ENCODE measurements at regions not wholly inside any gene's neighbourhood (a gene's known extent, or its start where the extent isn't known, plus 50 kb on each side); places are given as distances from the start of the nearest gene placed in this dataset.
"Not testable (repeated sequence)": the region's sequence is repeated elsewhere in the genome, so short reads cannot be mapped to it uniquely, and the experiment has no call there.

- WGBS, 2 experiments (ENCODE audit: insufficient coverage in 1 of 2, insufficient read length in 1 of 2): 92% methylated on average over 15 to 16 of the region's 17 CpGs
- Histone ChIP-seq H3K27me3 (ENCODE audit: control insufficient read depth, insufficient read depth, low read length, poor library complexity, severe bottlenecking) (no peaks in the 10 kb centered on the region), H3K9ac (ENCODE audit: extremely low read depth, low read length, poor library complexity, severe bottlenecking) (no peak overlapping the region), H3K4me3 (ENCODE audit: low read length) (no peak overlapping the region), H3K9me3 (ENCODE audit: control insufficient read depth, low read length) (no peaks in the 10 kb centered on the region), H3K4me1 (ENCODE audit: control insufficient read depth, insufficient read depth, low read length) (no peaks in the 10 kb centered on the region), H3K36me3 (ENCODE audit: control insufficient read depth, insufficient read depth, low read length) (no peaks in the 10 kb centered on the region), H3K27ac (ENCODE audit: low read depth, low read length) (no peak overlapping the region)
- no peaks in the 10 kb centered on the region for H3K36me3 Mint-ChIP-seq (ENCODE audit: low read depth)
- DNase-seq: no peak
- no peak for TF ChIP-seq CTCF (conservative IDR thresholded peaks at IDR 0.05)
- no peaks in the 10 kb centered on the region for H3K9me3 Mint-ChIP-seq
- H3K27ac Mint-ChIP-seq: no peak overlapping the region
- H3K4me3 Mint-ChIP-seq: no peak overlapping the region
- H3K27me3 Mint-ChIP-seq (ENCODE audit: insufficient read depth): peaks cover 3% of the 10 kb centered on the region
- peaks cover 4% of the 10 kb centered on the region for H3K4me1 Mint-ChIP-seq
Measured at GRCh38 chr16:88170528-88170991, 212.2 kb upstream of the ZNF469 start.

- not testable (repeated sequence) for H3K9me3 Mint-ChIP-seq; H3K36me3 Mint-ChIP-seq (ENCODE audit: low read depth); H3K4me3 Mint-ChIP-seq; H3K27ac ChIP-seq (ENCODE audit: low read depth, low read length); H3K27me3 ChIP-seq (ENCODE audit: control insufficient read depth, insufficient read depth, low read length, poor library complexity, severe bottlenecking); H3K27ac Mint-ChIP-seq; H3K4me1 ChIP-seq (ENCODE audit: control insufficient read depth, insufficient read depth, low read length); H3K36me3 ChIP-seq (ENCODE audit: control insufficient read depth, insufficient read depth, low read length); H3K4me3 ChIP-seq (ENCODE audit: low read length); DNase-seq; H3K9ac ChIP-seq (ENCODE audit: extremely low read depth, low read length, poor library complexity, severe bottlenecking); H3K4me1 Mint-ChIP-seq; H3K9me3 ChIP-seq (ENCODE audit: control insufficient read depth, low read length); H3K27me3 Mint-ChIP-seq (ENCODE audit: insufficient read depth)
- 75 to 92% methylated on average over 1 of the region's 1 CpG for WGBS, 2 experiments (ENCODE audit: insufficient coverage in 1 of 2, insufficient read length in 1 of 2)
Measured at GRCh38 chr16:88171126-88171525, 211.6 kb upstream of the ZNF469 start.

- not testable (repeated sequence) for H3K9ac ChIP-seq (ENCODE audit: extremely low read depth, low read length, poor library complexity, severe bottlenecking); H3K36me3 Mint-ChIP-seq (ENCODE audit: low read depth); H3K36me3 ChIP-seq (ENCODE audit: control insufficient read depth, insufficient read depth, low read length); H3K9me3 Mint-ChIP-seq; H3K27ac ChIP-seq (ENCODE audit: low read depth, low read length); DNase-seq; H3K4me1 ChIP-seq (ENCODE audit: control insufficient read depth, insufficient read depth, low read length); H3K27me3 ChIP-seq (ENCODE audit: control insufficient read depth, insufficient read depth, low read length, poor library complexity, severe bottlenecking); H3K4me3 Mint-ChIP-seq; H3K4me1 Mint-ChIP-seq; H3K4me3 ChIP-seq (ENCODE audit: low read length); H3K27ac Mint-ChIP-seq; H3K27me3 Mint-ChIP-seq (ENCODE audit: insufficient read depth); H3K9me3 ChIP-seq (ENCODE audit: control insufficient read depth, low read length)
- 90 to 100% methylated on average over 2 to 3 of the region's 8 CpGs for WGBS, 2 experiments (ENCODE audit: insufficient coverage in 1 of 2, insufficient read length in 1 of 2)
Measured at GRCh38 chr16:88176184-88176583, 206.6 kb upstream of the ZNF469 start.

GRCh38 chr16:88176591-88177180 is 206.1 kb upstream of the ZNF469 start:
- not testable (repeated sequence) for H3K36me3 Mint-ChIP-seq (ENCODE audit: low read depth); H3K27me3 ChIP-seq (ENCODE audit: control insufficient read depth, insufficient read depth, low read length, poor library complexity, severe bottlenecking); DNase-seq; H3K4me3 Mint-ChIP-seq; H3K4me3 ChIP-seq (ENCODE audit: low read length); H3K4me1 ChIP-seq (ENCODE audit: control insufficient read depth, insufficient read depth, low read length); H3K4me1 Mint-ChIP-seq; H3K9me3 ChIP-seq (ENCODE audit: control insufficient read depth, low read length); H3K36me3 ChIP-seq (ENCODE audit: control insufficient read depth, insufficient read depth, low read length); H3K9ac ChIP-seq (ENCODE audit: extremely low read depth, low read length, poor library complexity, severe bottlenecking); H3K27me3 Mint-ChIP-seq (ENCODE audit: insufficient read depth); H3K27ac ChIP-seq (ENCODE audit: low read depth, low read length); H3K27ac Mint-ChIP-seq; H3K9me3 Mint-ChIP-seq
- WGBS, 2 experiments (ENCODE audit: insufficient coverage in 1 of 2, insufficient read length in 1 of 2): 95 to 96% methylated on average over 10 to 20 of the region's 23 CpGs

GRCh38 chr16:88178251-88178650 is 204.5 kb upstream of the ZNF469 start:
- H3K27me3 ChIP-seq (ENCODE audit: control insufficient read depth, insufficient read depth, low read length, poor library complexity, severe bottlenecking); H3K27ac Mint-ChIP-seq; H3K4me1 Mint-ChIP-seq; H3K36me3 Mint-ChIP-seq (ENCODE audit: low read depth); H3K4me3 Mint-ChIP-seq; H3K9me3 Mint-ChIP-seq; H3K27ac ChIP-seq (ENCODE audit: low read depth, low read length); H3K36me3 ChIP-seq (ENCODE audit: control insufficient read depth, insufficient read depth, low read length); DNase-seq; H3K9me3 ChIP-seq (ENCODE audit: control insufficient read depth, low read length); H3K9ac ChIP-seq (ENCODE audit: extremely low read depth, low read length, poor library complexity, severe bottlenecking); H3K4me3 ChIP-seq (ENCODE audit: low read length); H3K4me1 ChIP-seq (ENCODE audit: control insufficient read depth, insufficient read depth, low read length); H3K27me3 Mint-ChIP-seq (ENCODE audit: insufficient read depth): not testable (repeated sequence)
- 95 to 100% methylated on average over 3 to 12 of the region's 15 CpGs for WGBS, 2 experiments (ENCODE audit: insufficient coverage in 1 of 2, insufficient read length in 1 of 2)

- H3K4me1 Mint-ChIP-seq; DNase-seq; H3K4me3 ChIP-seq (ENCODE audit: low read length); H3K36me3 Mint-ChIP-seq (ENCODE audit: low read depth); H3K9me3 Mint-ChIP-seq; H3K9me3 ChIP-seq (ENCODE audit: control insufficient read depth, low read length); H3K9ac ChIP-seq (ENCODE audit: extremely low read depth, low read length, poor library complexity, severe bottlenecking); H3K36me3 ChIP-seq (ENCODE audit: control insufficient read depth, insufficient read depth, low read length); H3K27me3 ChIP-seq (ENCODE audit: control insufficient read depth, insufficient read depth, low read length, poor library complexity, severe bottlenecking); H3K27ac ChIP-seq (ENCODE audit: low read depth, low read length); H3K4me3 Mint-ChIP-seq; H3K27ac Mint-ChIP-seq; H3K4me1 ChIP-seq (ENCODE audit: control insufficient read depth, insufficient read depth, low read length); H3K27me3 Mint-ChIP-seq (ENCODE audit: insufficient read depth): not testable (repeated sequence)
- 67 to 87% methylated on average over 1 to 14 of the region's 15 CpGs for WGBS, 2 experiments (ENCODE audit: insufficient coverage in 1 of 2, insufficient read length in 1 of 2)
Measured at GRCh38 chr16:88178896-88179295, 203.9 kb upstream of the ZNF469 start.
